Right lobe of liver (tissue), 6 donors: ENCODE measurements at regions not wholly inside any gene's neighbourhood (a gene's known extent, or its start where the extent isn't known, plus 50 kb on each side); places are given as distances from the start of the nearest gene placed in this dataset.

ENCODE experiments used
- ATAC-seq, 4 donors: fragments of 200-7000 bp; cut with Tn5 transposase; one replicate each; pipeline ENCODE4 v1.9.1; 2020; ENCODE audit warnings: mild to moderate bottlenecking in 4 of 4, moderate library complexity in 4 of 4
- DNase-seq, 3 donors: peaks; one replicate each; pipeline ENCODE4 v3.0.0-alpha.2; 2020
- H3K27ac ChIP-seq, 3 donors: fragments of 200-600 bp; one replicate each; pipeline ENCODE4 v1.8.0; 2022
- H3K27me3 ChIP-seq, 2 donors: fragments of 200-600 bp; one replicate each; pipeline ENCODE4 v1.8.0; 2022
- H3K36me3 ChIP-seq, 4 donors: fragments of 200-600 bp; sonication (generic) in 1 of 4; one replicate each; pipeline versions ENCODE4 v1.5.1 to v1.8.0; 2017 to 2022; ENCODE audit warnings: control low read depth in 1 of 4
- H3K4me1 ChIP-seq, 4 donors: fragments of 200-600 bp; sonication (generic) in 1 of 4; one replicate each; pipeline versions ENCODE4 v1.5.1 to v1.8.0; 2017 to 2022; ENCODE audit warnings: control low read depth in 1 of 4
- H3K4me3 ChIP-seq, 3 donors: fragments of 200-600 bp; one replicate each; pipeline ENCODE4 v1.8.0; 2022
- H3K9me3 ChIP-seq, 4 donors: fragments of 200-600 bp; sonication (generic) in 1 of 4; one replicate each; pipeline versions ENCODE4 v1.5.1 to v1.8.0; 2017 to 2022; ENCODE audit warnings: control low read depth in 1 of 4
- POLR2A ChIP-seq: fragments of 450-650 bp; IDR thresholded peaks from one replicate; pipeline ENCODE4 v1.6.1; 2017; ENCODE audit warnings: antibody characterized with exemption, mild to moderate bottlenecking
- WGBS: methylation state at CpG from one replicate; pipeline ENCODE4 v1.1.6; 2018; ENCODE audit warnings: low coverage, low lambda C conversion rate; ENCODE audit not compliant: insufficient coverage; ENCODE audit errors: missing lambda C conversion rate; 5-methylcytosine and 5-hydroxymethylcytosine counted together
- intact Hi-C, 2 donors: fragments of 100-400 bp; cut with DNase I; formaldehyde crosslinking; loops; one replicate each; pipeline versions ENCODE4 v1.11.2 to v1.14.1; 2022
- TF ChIP-seq, protein P1 (sequence below), 4 donors: fragments of 200-600 bp in 3 of 4; fragments of 450-650 bp in 1 of 4; IDR thresholded peaks; one replicate each; pipeline versions ENCODE4 v1.5.1 to v1.8.0; 2016 to 2022; ENCODE audit warnings: antibody characterized with exemption in 4 of 4, mild to moderate bottlenecking in 2 of 4
- donor health status: DM: no; HTN: yes; CAD: no.
- donor health status: DM: no; HTN: no; CAD: no.
- donor health status: DM: no; HTN: no; CAD: no.
- donor health status: DM: no; HTN: yes; CAD: no.
- donor health status: DM: no; HTN: yes; CAD: no.

DNA sequence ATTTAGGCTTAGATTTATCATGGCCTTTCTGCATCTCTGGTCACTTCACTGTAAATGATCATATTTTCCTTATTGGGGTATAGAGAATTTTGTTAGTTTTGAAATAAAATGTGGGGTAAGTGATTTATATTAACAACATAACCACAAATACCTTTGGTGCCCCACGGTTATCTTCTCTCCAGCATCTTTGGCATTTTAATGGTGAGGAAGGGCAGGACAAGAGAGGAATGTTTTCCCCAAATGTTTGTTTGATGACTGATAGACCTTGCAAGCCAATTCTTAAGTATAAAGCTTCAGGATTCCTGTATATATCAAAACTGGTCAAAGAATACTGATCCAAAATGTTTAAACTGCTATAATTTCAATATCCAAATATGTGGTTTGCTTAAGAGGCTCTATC, 171.6 kb upstream of the SMLR1 start:
- 93% methylated on average over 1 of the region's 1 CpG for WGBS
- Histone ChIP-seq H3K27ac (no peak overlapping the region), H3K36me3 (no peaks in the 10 kb centered on the region), H3K4me3 (no peak overlapping the region), H3K4me1 (no peaks in the 10 kb centered on the region), H3K27me3 (no peaks in the 10 kb centered on the region), H3K9me3 (no peaks in the 10 kb centered on the region)
- no peak for ATAC-seq
- no peak for DNase-seq
- TF ChIP-seq, protein P1, sequence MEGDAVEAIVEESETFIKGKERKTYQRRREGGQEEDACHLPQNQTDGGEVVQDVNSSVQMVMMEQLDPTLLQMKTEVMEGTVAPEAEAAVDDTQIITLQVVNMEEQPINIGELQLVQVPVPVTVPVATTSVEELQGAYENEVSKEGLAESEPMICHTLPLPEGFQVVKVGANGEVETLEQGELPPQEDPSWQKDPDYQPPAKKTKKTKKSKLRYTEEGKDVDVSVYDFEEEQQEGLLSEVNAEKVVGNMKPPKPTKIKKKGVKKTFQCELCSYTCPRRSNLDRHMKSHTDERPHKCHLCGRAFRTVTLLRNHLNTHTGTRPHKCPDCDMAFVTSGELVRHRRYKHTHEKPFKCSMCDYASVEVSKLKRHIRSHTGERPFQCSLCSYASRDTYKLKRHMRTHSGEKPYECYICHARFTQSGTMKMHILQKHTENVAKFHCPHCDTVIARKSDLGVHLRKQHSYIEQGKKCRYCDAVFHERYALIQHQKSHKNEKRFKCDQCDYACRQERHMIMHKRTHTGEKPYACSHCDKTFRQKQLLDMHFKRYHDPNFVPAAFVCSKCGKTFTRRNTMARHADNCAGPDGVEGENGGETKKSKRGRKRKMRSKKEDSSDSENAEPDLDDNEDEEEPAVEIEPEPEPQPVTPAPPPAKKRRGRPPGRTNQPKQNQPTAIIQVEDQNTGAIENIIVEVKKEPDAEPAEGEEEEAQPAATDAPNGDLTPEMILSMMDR (IDR thresholded peaks at IDR 0.05) = no peak
- no peak for TF ChIP-seq POLR2A
- intact Hi-C loops = no loop called here

DNA sequence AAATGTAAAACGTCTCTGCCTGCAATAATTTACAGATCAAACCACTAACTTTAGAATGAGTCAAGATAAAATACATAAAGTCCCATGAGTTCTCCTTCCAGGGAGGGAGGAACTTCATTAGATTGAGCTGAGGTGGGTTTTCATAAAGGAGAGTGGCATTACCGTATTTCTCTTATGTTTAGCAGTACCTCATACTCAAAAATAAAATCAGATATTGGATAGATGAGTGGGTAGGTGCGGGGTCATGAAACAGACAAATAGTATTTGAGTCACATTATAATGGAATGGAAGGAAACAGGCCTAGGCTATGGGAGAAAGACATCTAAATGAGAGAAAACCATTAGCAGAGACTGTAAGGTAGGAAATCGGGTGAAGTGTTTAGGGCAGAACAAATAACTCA, 166.1 kb upstream of the SMLR1 start:
- WGBS = 69% methylated on average over 4 of the region's 4 CpGs
- DNase-seq = no peak

DNA sequence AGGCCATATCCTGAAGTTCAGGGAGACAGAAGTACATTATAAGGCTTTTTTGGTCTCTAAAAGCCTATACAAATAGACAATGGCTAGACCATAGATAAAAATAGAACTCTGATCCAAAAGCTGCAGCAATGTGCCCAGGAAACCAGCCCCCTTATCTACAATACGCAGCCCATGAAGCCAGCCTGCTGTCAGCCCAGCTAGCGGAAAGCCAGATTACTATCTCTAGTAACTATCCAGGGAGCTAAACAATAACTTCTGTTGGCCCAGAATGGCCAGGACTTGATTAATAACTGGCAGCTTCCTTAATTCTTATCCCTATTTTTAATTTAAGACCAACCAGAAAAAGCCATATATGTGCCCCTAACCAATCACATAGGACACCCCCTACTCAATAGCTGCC, 160.4 kb upstream of the SMLR1 start:
- no peak for ATAC-seq
- no peaks in the 10 kb centered on the region for H3K9me3 ChIP-seq
- H3K4me3 ChIP-seq = no peak overlapping the region
- H3K36me3 ChIP-seq = no peaks in the 10 kb centered on the region
- no peak for DNase-seq
- intact Hi-C loops = no loop called here
- TF ChIP-seq POLR2A = no peak
- TF ChIP-seq, protein P1 (IDR thresholded peaks at IDR 0.05) = no peak
- H3K4me1 ChIP-seq = no peaks in the 10 kb centered on the region
- no peak overlapping the region for H3K27ac ChIP-seq
- H3K27me3 ChIP-seq = no peaks in the 10 kb centered on the region
- WGBS = 60% methylated on average over 2 of the region's 2 CpGs

More for the DNA sequence above, 166.1 kb upstream of the SMLR1 start:
- H3K4me3 ChIP-seq = no peak overlapping the region
- TF ChIP-seq, protein P1 (IDR thresholded peaks at IDR 0.05) = no peak
- TF ChIP-seq POLR2A = no peak
- no peak for ATAC-seq
- H3K36me3 ChIP-seq = no peaks in the 10 kb centered on the region
- H3K27me3 ChIP-seq = no peaks in the 10 kb centered on the region
- H3K9me3 ChIP-seq = no peaks in the 10 kb centered on the region
- no peaks in the 10 kb centered on the region for H3K4me1 ChIP-seq
- no peak overlapping the region for H3K27ac ChIP-seq
- intact Hi-C loops = no loop called here

DNA sequence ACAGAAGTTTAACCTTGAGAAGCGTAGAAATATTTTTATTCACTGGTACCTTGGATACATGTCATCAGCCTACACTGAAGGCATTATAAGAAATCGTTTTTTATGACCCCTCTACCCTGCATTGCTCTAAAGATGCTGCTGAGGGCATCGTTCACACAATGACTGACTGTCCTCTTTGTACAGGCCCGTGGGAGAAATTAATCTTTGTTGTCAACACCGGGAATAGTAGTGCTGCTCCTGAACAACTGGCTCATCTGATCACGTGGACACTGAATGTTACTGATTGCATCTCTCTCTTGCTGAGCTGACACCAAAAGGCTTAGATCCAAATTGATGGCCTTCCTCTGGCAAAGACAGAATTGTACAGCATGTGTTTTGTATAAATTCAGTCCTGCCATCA, 157.1 kb upstream of the SMLR1 start:
- intact Hi-C loops = no loop called here
- ATAC-seq (no peak), DNase-seq (no peak)
- TF ChIP-seq POLR2A = no peak
- TF ChIP-seq, protein P1 (IDR thresholded peaks at IDR 0.05) = no peak
- H3K9me3 ChIP-seq = no peaks in the 10 kb centered on the region
- H3K4me3 ChIP-seq = no peak overlapping the region
- H3K27ac ChIP-seq = no peak overlapping the region
- H3K36me3 ChIP-seq = no peaks in the 10 kb centered on the region
- H3K27me3 ChIP-seq = no peaks in the 10 kb centered on the region
- 44% methylated on average over 6 of the region's 6 CpGs for WGBS
- H3K4me1 ChIP-seq = no peaks in the 10 kb centered on the region

DNA sequence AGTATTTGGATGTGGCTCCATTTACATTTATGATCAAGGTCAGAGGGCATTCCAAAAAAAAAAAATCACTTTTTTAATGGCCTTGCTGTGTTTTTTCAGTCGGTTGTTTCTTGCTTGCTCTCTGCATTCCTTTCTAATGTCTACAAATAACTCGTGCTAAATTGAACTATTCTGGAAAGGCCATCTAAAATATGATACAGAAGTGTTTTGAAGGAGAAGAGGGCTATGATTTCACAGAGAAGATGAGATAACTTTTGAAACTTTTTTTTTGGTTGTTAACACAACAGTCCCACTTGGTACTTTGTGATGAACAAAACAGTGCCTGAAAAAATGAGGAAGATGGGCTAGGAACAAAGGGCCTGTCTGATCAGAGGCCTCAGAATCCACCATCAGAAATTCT, 156.1 kb upstream of the SMLR1 start:
- intact Hi-C loops = no loop called here
- Histone ChIP-seq H3K27ac (no peak overlapping the region), H3K27me3 (no peaks in the 10 kb centered on the region), H3K4me1 (no peaks in the 10 kb centered on the region), H3K36me3 (no peaks in the 10 kb centered on the region), H3K9me3 (no peaks in the 10 kb centered on the region), H3K4me3 (no peak overlapping the region)
- TF ChIP-seq, protein P1 (IDR thresholded peaks at IDR 0.05) = no peak
- no peak for TF ChIP-seq POLR2A
- 43% methylated on average over 2 of the region's 2 CpGs for WGBS
- no peak for ATAC-seq
- no peak for DNase-seq
